SU-DHL-6 (cell line): ENCODE measurements at regions not wholly inside any gene's neighbourhood (a gene's known extent, or its start where the extent isn't known, plus 50 kb on each side); places are given as distances from the start of the nearest gene placed in this dataset.

Experiments used
- EZH2phosphoT487 ChIP-seq: fragments of 200-600 bp; sonication (generic), shearing (Covaris generic); conservative IDR thresholded peaks from 2 replicates; pipeline ENCODE4 v1.6.1; 2018; ENCODE audit warnings: mild to moderate bottlenecking, antibody characterized with exemption, low read length, moderate library complexity, mixed read lengths
- TF ChIP-seq, protein P1 (sequence below): fragments of 200-600 bp; sonication (generic); IDR thresholded peaks from one replicate; pipeline ENCODE4 v1.5.1; 2017; ENCODE audit warnings: antibody characterized with exemption, mild to moderate bottlenecking, low read length, moderate library complexity; ENCODE audit not compliant: insufficient read depth, poor library complexity, severe bottlenecking

- TF ChIP-seq, protein P1, sequence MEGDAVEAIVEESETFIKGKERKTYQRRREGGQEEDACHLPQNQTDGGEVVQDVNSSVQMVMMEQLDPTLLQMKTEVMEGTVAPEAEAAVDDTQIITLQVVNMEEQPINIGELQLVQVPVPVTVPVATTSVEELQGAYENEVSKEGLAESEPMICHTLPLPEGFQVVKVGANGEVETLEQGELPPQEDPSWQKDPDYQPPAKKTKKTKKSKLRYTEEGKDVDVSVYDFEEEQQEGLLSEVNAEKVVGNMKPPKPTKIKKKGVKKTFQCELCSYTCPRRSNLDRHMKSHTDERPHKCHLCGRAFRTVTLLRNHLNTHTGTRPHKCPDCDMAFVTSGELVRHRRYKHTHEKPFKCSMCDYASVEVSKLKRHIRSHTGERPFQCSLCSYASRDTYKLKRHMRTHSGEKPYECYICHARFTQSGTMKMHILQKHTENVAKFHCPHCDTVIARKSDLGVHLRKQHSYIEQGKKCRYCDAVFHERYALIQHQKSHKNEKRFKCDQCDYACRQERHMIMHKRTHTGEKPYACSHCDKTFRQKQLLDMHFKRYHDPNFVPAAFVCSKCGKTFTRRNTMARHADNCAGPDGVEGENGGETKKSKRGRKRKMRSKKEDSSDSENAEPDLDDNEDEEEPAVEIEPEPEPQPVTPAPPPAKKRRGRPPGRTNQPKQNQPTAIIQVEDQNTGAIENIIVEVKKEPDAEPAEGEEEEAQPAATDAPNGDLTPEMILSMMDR, result no peak
- TF ChIP-seq EZH2phosphoT487, result no peak
Measured at GRCh38 chr5:27773166-27773565, 734.8 kb upstream of the CDH9 start.
